SK-N-SH (cell line): ENCODE measurements at regions not wholly inside any gene's neighbourhood (a gene's known extent, or its start where the extent isn't known, plus 50 kb on each side); places are given as distances from the start of the nearest gene placed in this dataset.

Source experiments
- CTCF ChIA-PET: fragments of 300-600, 350-600 bp; formaldehyde crosslinking; extraction: SDS; loops from one replicate; lab custom pipeline; 2021; lab: Yijun Ruan, JAX
- POLR2A ChIA-PET: fragments of 350-600 bp; sonication (Branson Sonifier 250); formaldehyde crosslinking; extraction: SDS; loops from one replicate; lab custom pipeline; 2020; ENCODE audit warnings: antibody characterized with exemption, inconsistent platforms; lab: Yijun Ruan, JAX
- DNase-seq: peaks from one replicate; pipeline ENCODE4 v3.0.0; 2012
- H2AFZ ChIP-seq: fragments of 200-600 bp; sonication (generic); 2 replicates; pipeline ENCODE4 v1.8.1; 2016; ENCODE audit warnings: antibody characterized with exemption, mild to moderate bottlenecking, low read depth
- H3F3A ChIP-seq: fragments of 200-600 bp; sonication (generic); replicated peaks from 2 replicates; pipeline ENCODE3; 2016; ENCODE audit warnings: antibody characterized with exemption, mild to moderate bottlenecking; ENCODE audit not compliant: insufficient read depth
- H3K27ac ChIP-seq, 2 experiments: fragments of 200-500 bp in 1 of 2; fragments of 200-600 bp in 1 of 2; sonication (Bioruptor generic) in 1 of 2; sonication (generic), shearing (Covaris generic) in 1 of 2; 2 replicates each; pipeline versions ENCODE4 v1.5.1 to v1.6.1; 2014 to 2016; ENCODE audit warnings: low read depth in 2 of 2, inconsistent platforms in 1 of 2, low read length in 1 of 2, mild to moderate bottlenecking in 1 of 2, mixed read lengths in 1 of 2
- H3K27me3 ChIP-seq: fragments of 200-600 bp; sonication (generic), shearing (Covaris generic); 2 replicates; pipeline ENCODE4 v1.6.1; 2016; ENCODE audit warnings: mixed run types; ENCODE audit not compliant: insufficient read depth
- H3K36me3 ChIP-seq, 2 experiments: fragments of 200-500 bp in 1 of 2; fragments of 200-600 bp in 1 of 2; sonication (Bioruptor generic) in 1 of 2; sonication (generic) in 1 of 2; replicated peaks in 1 of 2; 2 replicates each; pipeline versions ENCODE3 to v1.5.1; 2014 to 2016; ENCODE audit warnings: low read length in 1 of 2, mild to moderate bottlenecking in 1 of 2; ENCODE audit not compliant: insufficient read depth in 2 of 2, control insufficient read depth in 1 of 2
- H3K4me1 ChIP-seq, 2 experiments: fragments of 200-500 bp in 1 of 2; fragments of 200-600 bp in 1 of 2; sonication (Bioruptor generic) in 1 of 2; sonication (generic), shearing (Covaris generic) in 1 of 2; 2 replicates each; pipeline versions ENCODE4 v1.5.1 to v1.6.1; 2014 to 2016; ENCODE audit warnings: low read depth in 1 of 2, low read length in 1 of 2, mixed run types in 1 of 2; ENCODE audit not compliant: insufficient read depth in 2 of 2, control insufficient read depth in 1 of 2
- H3K4me2 ChIP-seq: fragments of 200-600 bp; sonication (generic), shearing (Covaris generic); 2 replicates; pipeline ENCODE4 v1.6.1; 2017; ENCODE audit warnings: mixed run types
- H3K4me3 ChIP-seq, 2 experiments: fragments of 200-500 bp in 1 of 2; fragments of 200-600 bp in 1 of 2; sonication (Bioruptor generic) in 1 of 2; sonication (generic), shearing (Covaris generic) in 1 of 2; 2 replicates each; pipeline versions ENCODE4 v1.5.1 to v1.8.1; 2014 to 2016; ENCODE audit warnings: low read depth in 2 of 2, inconsistent platforms in 1 of 2, low read length in 1 of 2, mild to moderate bottlenecking in 1 of 2, mixed read lengths in 1 of 2, moderate library complexity in 1 of 2
- H3K79me2 ChIP-seq: fragments of 200-600 bp; sonication (generic); 2 replicates; pipeline ENCODE4 v1.8.1; 2017; ENCODE audit warnings: mild to moderate bottlenecking; ENCODE audit not compliant: insufficient read depth
- H3K9ac ChIP-seq: fragments of 200-600 bp; sonication (generic); 2 replicates; pipeline ENCODE4 v1.6.1; 2017; ENCODE audit warnings: mixed run types
- H3K9me2 ChIP-seq: fragments of 200-600 bp; sonication (generic); 2 replicates; pipeline ENCODE4 v1.6.1; 2017; ENCODE audit warnings: mixed run types
- H3K9me3 ChIP-seq: fragments of 200-600 bp; sonication (generic); 2 replicates; pipeline ENCODE4 v1.6.1; 2017; ENCODE audit warnings: mixed run types, mild to moderate bottlenecking, moderate library complexity
- H4K20me1 ChIP-seq: fragments of 200-600 bp; sonication (generic); 2 replicates; pipeline ENCODE4 v1.6.1; 2017; ENCODE audit warnings: mild to moderate bottlenecking, mixed run types; ENCODE audit not compliant: insufficient read depth
- ELF1 ChIP-seq: IDR thresholded peaks from 2 replicates; pipeline ENCODE4 v1.4.0; 2012
- EP300 ChIP-seq, 2 experiments: IDR thresholded peaks; 2 replicates each; pipeline versions ENCODE4 v1.4.0 to v1.6.1; 2012; ENCODE audit warnings: borderline replicate concordance in 1 of 2, low read depth in 1 of 2, low read length in 1 of 2
- EZH2phosphoT487 ChIP-seq: fragments of 200-600 bp; sonication (generic); IDR thresholded peaks from 2 replicates; pipeline ENCODE4 v1.6.1; 2017; ENCODE audit warnings: low read depth, mixed run types, mild to moderate bottlenecking, antibody characterized with exemption, moderate library complexity, borderline replicate concordance
- FOSL2 ChIP-seq: IDR thresholded peaks from 2 replicates; pipeline ENCODE4 v1.4.0; 2012; ENCODE audit warnings: low read depth, mild to moderate bottlenecking, moderate library complexity, borderline replicate concordance
- FOXJ3 ChIP-seq: sonication (generic); formaldehyde crosslinking; IDR thresholded peaks from 2 replicates; pipeline ENCODE4 v1.5.1; 2020; ENCODE audit warnings: mild to moderate bottlenecking, missing genetic modification reagents
- FOXM1 ChIP-seq: IDR thresholded peaks from 2 replicates; pipeline ENCODE4 v1.4.0; 2012; ENCODE audit warnings: low read depth, mild to moderate bottlenecking
- GABPA ChIP-seq: IDR thresholded peaks from 2 replicates; pipeline ENCODE4 v1.4.0; 2012; ENCODE audit warnings: low read depth, mild to moderate bottlenecking
- GATA2 ChIP-seq: sonication (generic); formaldehyde crosslinking; IDR thresholded peaks from 2 replicates; pipeline ENCODE4 v1.5.0; 2020; ENCODE audit warnings: mild to moderate bottlenecking, missing genetic modification reagents
- JUND ChIP-seq: IDR thresholded peaks from 2 replicates; pipeline ENCODE4 v1.4.0; 2012
- MXI1 ChIP-seq: IDR thresholded peaks from 2 replicates; pipeline ENCODE4 v1.6.1; 2012; ENCODE audit warnings: mild to moderate bottlenecking, low read depth, low read length, improper control_type of control experiment
- NRF1 ChIP-seq: IDR thresholded peaks from 2 replicates; pipeline ENCODE4 v1.6.1; 2012; ENCODE audit warnings: low read depth, mild to moderate bottlenecking, low read length
- POLR2AphosphoS5 ChIP-seq: IDR thresholded peaks from 2 replicates; pipeline ENCODE4 v1.6.1; 2012; ENCODE audit warnings: low read depth, low read length
- SMC3 ChIP-seq: IDR thresholded peaks from 2 replicates; pipeline ENCODE4 v1.6.1; 2012; ENCODE audit warnings: low read depth, low read length, improper control_type of control experiment
- TAF1 ChIP-seq: IDR thresholded peaks from 2 replicates; pipeline ENCODE4 v1.6.1; 2012; ENCODE audit warnings: low read depth, mild to moderate bottlenecking, low read length, moderate library complexity, borderline replicate concordance
- TEAD4 ChIP-seq: IDR thresholded peaks from 2 replicates; pipeline ENCODE4 v1.4.0; 2012; ENCODE audit warnings: mild to moderate bottlenecking, borderline replicate concordance; ENCODE audit not compliant: insufficient read depth
- WGBS: methylation state at CpG from one replicate; pipeline ENCODE4 v1.1.6; 2017; ENCODE audit warnings: low lambda C conversion rate; 5-methylcytosine and 5-hydroxymethylcytosine counted together
- TF ChIP-seq, protein P1 (sequence below): fragments of 150-350 bp; IDR thresholded peaks from 2 replicates; pipeline ENCODE4 v1.6.1; 2016; ENCODE audit warnings: mild to moderate bottlenecking, low read depth, low read length
- TF ChIP-seq, protein P2 (sequence below): IDR thresholded peaks from 2 replicates; pipeline ENCODE4 v1.4.0; 2012; ENCODE audit warnings: low read depth, borderline replicate concordance
- TF ChIP-seq, protein P3 (sequence below): fragments of 150-350 bp; IDR thresholded peaks from 2 replicates; pipeline ENCODE4 v1.6.1; 2017; ENCODE audit warnings: antibody characterized with exemption, low read length, low read depth, borderline replicate concordance
- TF ChIP-seq, protein P4 (sequence below): fragments of 200-600 bp; sonication (generic); IDR thresholded peaks from 2 replicates; pipeline ENCODE4 v1.6.1; 2017; ENCODE audit warnings: antibody characterized with exemption, mild to moderate bottlenecking, moderate library complexity

DNA sequence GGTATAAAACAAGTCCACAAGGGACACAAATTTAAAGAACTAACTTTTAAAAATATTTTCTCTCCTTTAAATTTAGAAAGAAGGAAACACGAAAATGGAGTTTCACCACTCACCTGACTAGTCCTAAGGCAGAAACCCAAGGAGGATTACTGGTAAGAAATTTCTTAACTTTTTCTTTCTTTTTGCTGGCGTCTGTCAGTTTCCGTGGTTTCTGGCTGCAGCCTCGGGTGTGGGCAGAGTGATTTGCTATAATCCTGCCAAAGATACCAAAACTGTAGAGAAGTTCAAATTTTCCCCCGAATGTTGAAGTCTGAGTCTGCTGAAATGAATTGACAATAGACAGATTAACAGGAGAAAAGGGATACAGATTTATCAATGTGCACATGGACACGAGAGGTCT, 843.6 kb upstream of the ALCAM start:
- 0 out of 2 replicates have a peak overlapping the region, but pooled peaks have one; percentile 35 for H2AFZ ChIP-seq
- H3K79me2 ChIP-seq: no peaks in the 10 kb centered on the region; the same call in 1 of the 2 replicates
- H4K20me1 ChIP-seq: no peaks in the 10 kb centered on the region
- no peak overlapping the region for H3K4me3 ChIP-seq
- WGBS: 44% methylated on average over 6 of the region's 6 CpGs
- no peaks in the 10 kb centered on the region for H3K9me2 ChIP-seq
- DNase-seq: no peak
- no peak overlapping the region for H3K27ac ChIP-seq
- ChIA-PET CTCF (no interaction called here), POLR2A (no interaction called here)
- no peaks in the 10 kb centered on the region for H3K36me3 ChIP-seq
- H3K9me3 ChIP-seq: no peaks in the 10 kb centered on the region
- no peak overlapping the region for H3K9ac ChIP-seq
- no peaks in the 10 kb centered on the region for H3K4me1 ChIP-seq
- H3K4me2 ChIP-seq: no peak overlapping the region
- TF ChIP-seq TAF1: no peak
- TF ChIP-seq GATA2 (CRISPR knock-in tag): no peak
- TF ChIP-seq ELF1: no peak
- TF ChIP-seq EZH2phosphoT487: no peak
- no peaks in the 10 kb centered on the region for H3K27me3 ChIP-seq
- H3F3A ChIP-seq: no peaks in the 10 kb centered on the region

DNA sequence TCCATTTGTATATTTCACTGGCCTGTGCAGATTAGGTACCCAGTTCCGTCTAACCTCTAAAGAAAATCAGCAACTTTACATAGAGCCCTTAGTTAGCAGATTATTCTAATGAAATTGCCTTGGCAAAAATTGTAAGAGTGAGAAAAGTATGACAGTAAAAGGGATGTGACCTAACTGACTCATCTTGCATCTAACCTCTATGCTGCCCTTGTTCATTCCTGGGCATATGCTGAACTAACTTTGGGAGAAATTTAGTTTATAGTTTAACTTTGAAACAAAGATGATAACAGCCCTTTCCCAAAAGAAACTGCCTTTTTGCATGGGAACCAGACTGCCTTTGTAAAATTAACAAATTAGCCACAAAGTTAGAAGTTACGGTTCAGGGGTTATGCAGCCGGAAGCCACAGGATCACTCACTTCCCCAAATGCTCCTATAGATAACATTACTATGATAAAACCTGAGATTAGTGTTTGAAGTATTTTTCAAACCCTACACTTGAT, 839.8 kb upstream of the ALCAM start:
- Histone ChIP-seq H4K20me1 (no peaks in the 10 kb centered on the region), H3K4me3 (no peak overlapping the region), H2AFZ (no peak overlapping the region), H3F3A (no peaks in the 10 kb centered on the region), H3K4me2 (no peak overlapping the region), H3K9me3 (no peaks in the 10 kb centered on the region), H3K79me2 (no peaks in the 10 kb centered on the region), H3K27me3 (no peaks in the 10 kb centered on the region), H3K9ac (no peak overlapping the region), H3K9me2 (no peaks in the 10 kb centered on the region), H3K4me1 (no peaks in the 10 kb centered on the region), H3K27ac (no peak overlapping the region), H3K36me3 (no peaks in the 10 kb centered on the region)
- DNase-seq: no peak
- CTCF ChIA-PET: no interaction called here
- 49% methylated on average over 3 of the region's 3 CpGs for WGBS
- TF ChIP-seq, protein P1, sequence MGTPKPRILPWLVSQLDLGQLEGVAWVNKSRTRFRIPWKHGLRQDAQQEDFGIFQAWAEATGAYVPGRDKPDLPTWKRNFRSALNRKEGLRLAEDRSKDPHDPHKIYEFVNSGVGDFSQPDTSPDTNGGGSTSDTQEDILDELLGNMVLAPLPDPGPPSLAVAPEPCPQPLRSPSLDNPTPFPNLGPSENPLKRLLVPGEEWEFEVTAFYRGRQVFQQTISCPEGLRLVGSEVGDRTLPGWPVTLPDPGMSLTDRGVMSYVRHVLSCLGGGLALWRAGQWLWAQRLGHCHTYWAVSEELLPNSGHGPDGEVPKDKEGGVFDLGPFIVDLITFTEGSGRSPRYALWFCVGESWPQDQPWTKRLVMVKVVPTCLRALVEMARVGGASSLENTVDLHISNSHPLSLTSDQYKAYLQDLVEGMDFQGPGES: no peak
- POLR2A ChIA-PET: no interaction called here

DNA sequence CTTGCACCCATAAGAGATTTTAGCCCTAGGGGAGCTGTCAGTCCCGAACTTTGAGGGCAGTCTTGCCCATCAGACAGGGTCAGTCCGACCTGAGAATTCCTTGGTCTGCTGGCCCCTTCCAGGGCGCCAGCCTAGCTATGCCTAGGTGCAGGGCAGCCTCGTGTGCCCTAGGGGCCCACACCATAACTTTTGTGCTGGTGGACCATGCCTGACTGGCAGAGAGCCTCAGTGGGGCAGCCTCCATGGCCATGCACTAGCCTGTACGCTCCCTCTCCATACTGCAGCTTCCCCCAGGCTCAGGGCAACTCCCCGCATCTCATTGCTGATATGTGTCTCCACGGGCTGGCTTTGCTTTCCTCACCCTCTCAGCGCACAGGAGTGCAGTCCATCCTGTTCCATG, 835.8 kb upstream of the ALCAM start:
- Histone ChIP-seq H3K79me2 (no peaks in the 10 kb centered on the region), H4K20me1 (no peaks in the 10 kb centered on the region), H3K4me1 (no peaks in the 10 kb centered on the region), H3K9ac (no peak overlapping the region), H3K27me3 (no peaks in the 10 kb centered on the region), H3K9me2 (no peaks in the 10 kb centered on the region), H3K36me3 (no peaks in the 10 kb centered on the region), H3K27ac (no peak overlapping the region), H2AFZ (no peak overlapping the region), H3F3A (no peaks in the 10 kb centered on the region), H3K9me3 (no peaks in the 10 kb centered on the region), H3K4me2 (no peak overlapping the region), H3K4me3 (no peak overlapping the region)
- CTCF ChIA-PET: no interaction called here
- 60% methylated on average over 8 of the region's 8 CpGs for WGBS
- POLR2A ChIA-PET: no interaction called here
- no peak for DNase-seq
- no peak for TF ChIP-seq EP300 (IDR thresholded peaks at IDR 0.05; ENCODE audit: borderline replicate concordance in 1 of 2, low read depth in 1 of 2, low read length in 1 of 2)
- no peak for TF ChIP-seq MXI1
- TF ChIP-seq, protein P2, sequence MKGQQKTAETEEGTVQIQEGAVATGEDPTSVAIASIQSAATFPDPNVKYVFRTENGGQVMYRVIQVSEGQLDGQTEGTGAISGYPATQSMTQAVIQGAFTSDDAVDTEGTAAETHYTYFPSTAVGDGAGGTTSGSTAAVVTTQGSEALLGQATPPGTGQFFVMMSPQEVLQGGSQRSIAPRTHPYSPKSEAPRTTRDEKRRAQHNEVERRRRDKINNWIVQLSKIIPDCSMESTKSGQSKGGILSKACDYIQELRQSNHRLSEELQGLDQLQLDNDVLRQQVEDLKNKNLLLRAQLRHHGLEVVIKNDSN: no peak
- TF ChIP-seq FOXM1: no peak
- no peak for TF ChIP-seq FOSL2
- TF ChIP-seq JUND: no peak
- TF ChIP-seq ELF1: no peak
- TF ChIP-seq EZH2phosphoT487: no peak
- no peak for TF ChIP-seq FOXJ3 (CRISPR knock-in tag)
- TF ChIP-seq, protein P3, sequence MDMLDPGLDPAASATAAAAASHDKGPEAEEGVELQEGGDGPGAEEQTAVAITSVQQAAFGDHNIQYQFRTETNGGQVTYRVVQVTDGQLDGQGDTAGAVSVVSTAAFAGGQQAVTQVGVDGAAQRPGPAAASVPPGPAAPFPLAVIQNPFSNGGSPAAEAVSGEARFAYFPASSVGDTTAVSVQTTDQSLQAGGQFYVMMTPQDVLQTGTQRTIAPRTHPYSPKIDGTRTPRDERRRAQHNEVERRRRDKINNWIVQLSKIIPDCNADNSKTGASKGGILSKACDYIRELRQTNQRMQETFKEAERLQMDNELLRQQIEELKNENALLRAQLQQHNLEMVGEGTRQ: no peak
- no peak for TF ChIP-seq SMC3
- TF ChIP-seq, protein P4, sequence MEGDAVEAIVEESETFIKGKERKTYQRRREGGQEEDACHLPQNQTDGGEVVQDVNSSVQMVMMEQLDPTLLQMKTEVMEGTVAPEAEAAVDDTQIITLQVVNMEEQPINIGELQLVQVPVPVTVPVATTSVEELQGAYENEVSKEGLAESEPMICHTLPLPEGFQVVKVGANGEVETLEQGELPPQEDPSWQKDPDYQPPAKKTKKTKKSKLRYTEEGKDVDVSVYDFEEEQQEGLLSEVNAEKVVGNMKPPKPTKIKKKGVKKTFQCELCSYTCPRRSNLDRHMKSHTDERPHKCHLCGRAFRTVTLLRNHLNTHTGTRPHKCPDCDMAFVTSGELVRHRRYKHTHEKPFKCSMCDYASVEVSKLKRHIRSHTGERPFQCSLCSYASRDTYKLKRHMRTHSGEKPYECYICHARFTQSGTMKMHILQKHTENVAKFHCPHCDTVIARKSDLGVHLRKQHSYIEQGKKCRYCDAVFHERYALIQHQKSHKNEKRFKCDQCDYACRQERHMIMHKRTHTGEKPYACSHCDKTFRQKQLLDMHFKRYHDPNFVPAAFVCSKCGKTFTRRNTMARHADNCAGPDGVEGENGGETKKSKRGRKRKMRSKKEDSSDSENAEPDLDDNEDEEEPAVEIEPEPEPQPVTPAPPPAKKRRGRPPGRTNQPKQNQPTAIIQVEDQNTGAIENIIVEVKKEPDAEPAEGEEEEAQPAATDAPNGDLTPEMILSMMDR: no peak
- no peak for TF ChIP-seq NRF1
- no peak for TF ChIP-seq TEAD4
- TF ChIP-seq POLR2AphosphoS5: no peak
- TF ChIP-seq GABPA: no peak
